ENCODE measurements at regions not wholly inside any gene's neighbourhood (a gene's known extent, or its start where the extent isn't known, plus 50 kb on each side); places are given as distances from the start of the nearest gene placed in this dataset.

GRCh38 chr6:93555292-93555691 lies 135.9 kb upstream of the EPHA7 start:
- no peaks in the 10 kb centered on the region for H3K36me3 ChIP-seq (ENCODE audit: low read depth)
- H3K27ac ChIP-seq = no peak overlapping the region
- intact Hi-C loops (cut with micrococcal nuclease; ENCODE audit: unreplicated experiment) = no loop called here
- no peak overlapping the region for H3K4me3 ChIP-seq
- H3K27me3 ChIP-seq (ENCODE audit: insufficient read depth, low read depth) = no peaks in the 10 kb centered on the region
- ChIA-PET POLR2A (ENCODE audit: unreplicated experiment) (no interaction called here), CTCF (no interaction called here)
- no TSS peak for BruUV-seq (replicated peaks)
- no peak overlapping the region for H2AFZ ChIP-seq
- DNase-seq = no peak
- no peaks in the 10 kb centered on the region for H3K79me2 ChIP-seq (ENCODE audit: low read depth)
- no peaks in the 10 kb centered on the region for H3F3A ChIP-seq (ENCODE audit: insufficient read depth, low read depth)
- H3K4me1 ChIP-seq (replicated peaks; ENCODE audit: insufficient read depth) = no peaks in the 10 kb centered on the region
- no peaks in the 10 kb centered on the region for H3K9me3 ChIP-seq (ENCODE audit: insufficient read depth, low read depth)
- H4K20me1 ChIP-seq (ENCODE audit: insufficient read depth) = no peaks in the 10 kb centered on the region
- no peak overlapping the region for H3K4me2 ChIP-seq
- TF ChIP-seq CTCF (conservative IDR thresholded peaks at IDR 0.05) (no peak), EZH2 (IDR thresholded peaks at IDR 0.05; ENCODE audit: low read depth) (no peak)
- H3K9me2 ChIP-seq (ENCODE audit: insufficient read depth) = no peaks in the 10 kb centered on the region

DNA sequence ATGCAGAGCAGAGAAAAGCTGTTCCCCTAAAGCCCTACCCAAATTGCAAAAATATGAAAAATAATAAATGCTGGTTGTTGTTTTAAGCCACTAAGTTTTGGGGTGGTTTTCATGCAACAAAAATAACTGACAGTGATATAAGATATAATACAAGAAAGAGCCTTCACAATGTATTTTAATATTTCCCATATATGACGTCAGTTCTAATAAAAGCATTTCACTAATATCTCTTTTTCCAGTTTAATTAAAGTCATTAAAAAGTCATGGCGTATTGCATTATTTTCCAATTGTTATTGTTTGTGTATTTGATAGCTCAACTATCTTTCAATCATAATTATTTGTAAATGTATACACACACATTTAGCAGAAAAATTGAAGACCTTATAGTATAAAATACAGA lies 134.7 kb upstream of the EPHA7 start:
- Histone ChIP-seq H3K4me1 (replicated peaks; ENCODE audit: insufficient read depth) (no peaks in the 10 kb centered on the region), H3K79me2 (ENCODE audit: low read depth) (no peaks in the 10 kb centered on the region), H4K20me1 (ENCODE audit: insufficient read depth) (no peaks in the 10 kb centered on the region), H3K9me3 (ENCODE audit: insufficient read depth, low read depth) (no peaks in the 10 kb centered on the region), H2AFZ (no peak overlapping the region), H3K27me3 (ENCODE audit: insufficient read depth, low read depth) (no peaks in the 10 kb centered on the region), H3K4me2 (no peak overlapping the region), H3K27ac (no peak overlapping the region), H3K36me3 (ENCODE audit: low read depth) (no peaks in the 10 kb centered on the region), H3F3A (ENCODE audit: insufficient read depth, low read depth) (no peaks in the 10 kb centered on the region), H3K9me2 (ENCODE audit: insufficient read depth) (no peaks in the 10 kb centered on the region), H3K4me3 (no peak overlapping the region)
- no TSS peak for BruUV-seq (replicated peaks)
- no peak for DNase-seq
- intact Hi-C loops (cut with micrococcal nuclease; ENCODE audit: unreplicated experiment) = no loop called here
- TF ChIP-seq CTCF (conservative IDR thresholded peaks at IDR 0.05) = no peak
- TF ChIP-seq EZH2 (IDR thresholded peaks at IDR 0.05; ENCODE audit: low read depth) = no peak
- ChIA-PET POLR2A (ENCODE audit: unreplicated experiment) (no interaction called here), CTCF (no interaction called here)

DNA sequence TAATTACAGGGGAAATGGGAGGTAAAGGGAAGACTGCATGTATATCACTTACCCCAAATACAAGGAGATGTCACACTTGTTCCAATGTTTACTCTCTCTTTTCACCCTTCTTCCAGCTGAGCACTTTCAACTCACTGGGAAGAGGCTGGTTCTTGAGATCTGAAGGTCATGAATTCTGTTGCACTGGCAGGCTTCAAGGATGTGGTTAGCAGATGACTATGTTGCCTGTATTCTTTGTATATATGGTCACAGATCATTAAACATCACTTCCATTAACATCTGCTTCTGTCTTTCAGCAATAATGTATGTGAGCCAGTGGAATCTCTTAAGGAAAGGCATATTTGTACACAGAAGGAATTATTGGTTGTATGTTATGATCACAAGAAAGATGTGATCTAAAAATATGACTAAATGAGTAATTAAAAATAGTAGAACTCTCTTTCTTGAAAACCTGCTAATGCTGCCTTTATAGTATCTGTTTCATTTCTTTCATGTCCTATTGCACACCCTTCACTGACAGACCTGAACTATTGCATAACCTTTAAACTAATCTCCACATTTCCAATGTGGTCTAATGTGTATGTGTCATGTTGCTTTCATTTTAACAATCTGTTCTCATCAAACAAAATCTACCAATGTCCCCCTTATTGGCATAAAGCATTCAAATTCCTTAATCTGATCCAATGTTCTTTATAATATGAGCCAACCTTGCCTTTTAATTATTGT lies 131.4 kb upstream of the EPHA7 start:
- no peak overlapping the region for H3K4me3 ChIP-seq
- no peaks in the 10 kb centered on the region for H3F3A ChIP-seq (ENCODE audit: insufficient read depth, low read depth)
- H3K9me2 ChIP-seq (ENCODE audit: insufficient read depth) = no peaks in the 10 kb centered on the region
- no peaks in the 10 kb centered on the region for H3K4me1 ChIP-seq (replicated peaks; ENCODE audit: insufficient read depth)
- DNase-seq = no peak
- no peak for TF ChIP-seq CTCF (conservative IDR thresholded peaks at IDR 0.05)
- TF ChIP-seq EZH2 (IDR thresholded peaks at IDR 0.05; ENCODE audit: low read depth) = no peak
- no TSS peak for BruUV-seq (replicated peaks)
- H3K27me3 ChIP-seq (ENCODE audit: insufficient read depth, low read depth) = no peaks in the 10 kb centered on the region
- no peaks in the 10 kb centered on the region for H3K36me3 ChIP-seq (ENCODE audit: low read depth)
- H3K9me3 ChIP-seq (ENCODE audit: insufficient read depth, low read depth) = no peaks in the 10 kb centered on the region
- H3K79me2 ChIP-seq (ENCODE audit: low read depth) = no peaks in the 10 kb centered on the region
- H3K4me2 ChIP-seq = no peak overlapping the region
- intact Hi-C loops (cut with micrococcal nuclease; ENCODE audit: unreplicated experiment) = no loop called here
- ChIA-PET CTCF (no interaction called here), POLR2A (ENCODE audit: unreplicated experiment) (no interaction called here)
- no peaks in the 10 kb centered on the region for H4K20me1 ChIP-seq (ENCODE audit: insufficient read depth)
- no peak overlapping the region for H2AFZ ChIP-seq
- H3K27ac ChIP-seq = no peak overlapping the region
